Eye (tissue), 1 donor: ENCODE measurements at regions not wholly inside any gene's neighbourhood (a gene's known extent, or its start where the extent isn't known, plus 50 kb on each side); places are given as distances from the start of the nearest gene placed in this dataset.

Experiments
- DNase-seq: peaks from one replicate; pipeline ENCODE4 v3.0.0-alpha.2; 2015

- peak; percentile 67 for DNase-seq
Measured at GRCh38 chr5:124253203-124253810, 493.1 kb downstream of the ZNF608 start.

DNA sequence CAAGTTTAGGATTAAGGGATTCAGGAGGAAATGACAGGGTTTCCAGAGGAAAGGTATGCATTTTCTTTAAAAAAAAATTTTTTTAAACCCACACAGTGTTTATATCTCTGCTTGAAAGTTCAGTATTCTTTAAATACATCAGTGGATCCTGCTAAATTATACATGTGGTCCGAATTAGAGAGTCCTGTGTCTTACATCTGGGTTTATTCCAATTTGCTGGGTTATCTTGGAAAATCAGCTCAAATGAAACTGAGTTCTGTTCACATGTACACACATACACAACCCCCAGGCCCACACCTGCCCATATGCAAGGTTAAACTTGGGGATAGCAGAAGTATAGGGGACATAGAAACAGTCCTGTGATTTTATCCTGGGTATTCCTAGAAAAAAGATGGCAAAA lies 493.7 kb downstream of the ZNF608 start:
- peak; percentile 26 for DNase-seq

GRCh38 chr5:124252191-124252638 lies 494.2 kb downstream of the ZNF608 start:
- peak; percentile 76 for DNase-seq

DNA sequence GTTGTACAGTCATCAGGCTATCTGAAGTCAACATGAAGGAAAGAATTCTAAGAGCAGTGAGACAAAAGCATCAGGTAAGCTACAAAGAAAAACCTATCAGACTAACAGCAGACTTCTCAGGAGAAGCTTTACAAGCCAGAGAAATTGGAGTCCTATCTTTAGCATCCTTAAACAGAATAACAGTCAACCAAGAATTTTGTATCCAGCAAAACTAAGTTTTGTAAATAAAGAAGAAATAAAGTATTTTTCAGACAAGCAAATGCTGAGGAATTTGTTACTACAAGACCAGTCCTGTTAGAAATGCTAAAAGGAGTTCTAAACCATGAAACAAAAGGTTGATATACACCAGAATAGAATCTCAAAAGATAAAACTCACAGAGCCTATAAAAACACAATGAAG lies 501.2 kb downstream of the ZNF608 start:
- DNase-seq: no peak

DNA sequence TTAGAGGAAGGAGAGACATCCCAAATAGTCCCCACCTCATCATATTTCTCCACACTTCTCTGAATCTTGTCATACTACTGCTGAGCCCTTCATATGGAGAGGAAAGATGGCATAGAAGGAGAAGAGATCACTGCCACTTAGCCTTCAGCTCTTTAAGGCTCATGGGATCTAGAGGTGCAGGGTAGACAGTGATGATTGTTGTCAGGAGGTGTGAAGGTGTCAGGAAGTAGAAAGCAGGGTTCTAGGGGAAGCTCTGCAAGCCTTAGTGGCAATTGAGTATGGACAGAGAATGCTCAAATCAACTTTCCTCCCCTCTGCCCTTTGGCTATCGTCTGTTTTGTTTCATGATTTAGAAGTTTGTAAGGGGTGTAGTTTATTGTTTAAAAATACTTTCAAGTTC lies 505.7 kb downstream of the ZNF608 start:
- no peak for DNase-seq

DNA sequence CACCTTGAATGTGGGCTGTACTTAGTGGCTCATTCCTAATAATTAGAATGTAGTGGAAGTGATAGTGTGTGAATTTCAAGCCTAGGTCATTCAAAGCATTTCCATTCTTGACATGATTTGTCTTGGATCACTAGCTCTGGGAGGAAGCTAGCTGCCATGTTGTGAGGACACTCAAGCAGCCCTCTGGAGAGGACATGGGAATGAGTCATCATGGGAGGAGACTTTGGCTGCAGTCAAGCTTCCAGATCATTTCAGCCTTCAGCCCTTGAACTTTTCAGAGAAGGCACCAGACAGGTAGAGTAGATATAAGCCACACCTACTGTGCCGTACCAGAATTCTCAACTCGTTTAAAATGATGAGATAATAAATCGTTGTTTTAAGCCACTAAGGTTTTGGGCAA lies 506.9 kb downstream of the ZNF608 start:
- DNase-seq: no peak

- no peak for DNase-seq
Measured at GRCh38 chr5:124238350-124238749, 508.1 kb downstream of the ZNF608 start.

GRCh38 chr5:124237206-124237695 lies 509.2 kb downstream of the ZNF608 start:
- DNase-seq: no peak

GRCh38 chr5:124236361-124237205 lies 509.9 kb downstream of the ZNF608 start:
- DNase-seq: peak; percentile 53

DNA sequence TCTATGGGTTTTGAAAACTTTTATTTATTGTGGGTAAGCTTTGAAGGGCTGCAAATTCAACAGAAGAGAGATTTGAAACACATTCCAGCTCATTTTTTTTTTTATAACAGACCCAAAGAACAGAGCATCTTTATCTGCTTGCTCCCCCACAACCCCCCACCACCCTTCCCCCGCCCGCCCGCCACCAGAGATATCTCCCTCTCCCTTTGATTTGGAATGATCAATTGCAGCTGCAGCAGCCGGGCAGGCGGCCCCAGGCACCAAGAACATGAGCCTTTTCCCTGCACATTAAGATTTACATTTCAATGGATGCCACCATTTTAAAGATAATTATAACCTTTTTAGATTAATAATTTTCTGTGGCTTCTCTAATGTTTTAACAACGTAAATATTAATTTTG lies 510.9 kb downstream of the ZNF608 start:
- DNase-seq: no peak

GRCh38 chr5:124234770-124235562 lies 511.5 kb downstream of the ZNF608 start:
- DNase-seq: peak; percentile 26

- peak; percentile 69 for DNase-seq
Measured at GRCh38 chr5:124234022-124234769, 512.2 kb downstream of the ZNF608 start.

DNA sequence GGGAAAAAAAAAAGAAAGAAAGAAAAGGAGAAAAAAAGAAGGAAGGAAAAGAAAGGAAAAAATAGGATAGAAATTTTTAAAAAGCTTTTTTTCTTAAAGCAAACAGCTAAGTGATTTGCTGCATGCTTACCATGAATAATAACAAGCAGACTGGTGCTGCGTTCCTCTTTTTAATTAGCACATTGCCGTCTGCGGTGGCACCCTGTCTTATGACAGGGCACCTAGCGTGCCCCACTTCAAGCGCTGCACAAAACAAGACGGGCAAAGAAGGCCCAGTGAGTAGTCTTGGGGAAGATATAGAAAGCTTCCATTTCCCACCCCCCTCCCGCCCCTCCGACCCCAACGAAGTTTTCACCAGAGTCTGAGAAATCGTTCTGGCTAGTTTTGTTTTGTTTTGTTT lies 513.9 kb downstream of the ZNF608 start:
- no peak for DNase-seq

DNA sequence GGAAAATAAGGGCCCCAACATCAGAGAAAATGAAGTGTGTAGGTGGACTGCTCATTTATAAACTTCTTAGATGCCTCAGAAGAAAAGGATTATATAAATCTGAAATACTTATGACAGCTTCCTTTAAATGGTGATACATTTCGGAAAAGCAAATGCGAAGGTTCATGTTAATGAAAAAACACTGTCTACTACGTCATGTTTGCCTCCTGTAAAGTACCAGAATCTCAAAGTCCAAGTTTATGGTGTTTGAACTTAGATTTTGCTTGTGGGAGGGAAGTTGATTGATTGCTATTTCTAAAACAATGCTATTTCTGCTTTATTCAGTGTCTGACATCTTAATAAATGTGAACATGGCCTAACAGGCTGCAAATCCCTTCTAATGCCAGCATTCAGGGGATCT lies 514.6 kb downstream of the ZNF608 start:
- DNase-seq: no peak

- peak; percentile 51 for DNase-seq
Measured at GRCh38 chr5:124231230-124231629, 515.2 kb downstream of the ZNF608 start.

DNA sequence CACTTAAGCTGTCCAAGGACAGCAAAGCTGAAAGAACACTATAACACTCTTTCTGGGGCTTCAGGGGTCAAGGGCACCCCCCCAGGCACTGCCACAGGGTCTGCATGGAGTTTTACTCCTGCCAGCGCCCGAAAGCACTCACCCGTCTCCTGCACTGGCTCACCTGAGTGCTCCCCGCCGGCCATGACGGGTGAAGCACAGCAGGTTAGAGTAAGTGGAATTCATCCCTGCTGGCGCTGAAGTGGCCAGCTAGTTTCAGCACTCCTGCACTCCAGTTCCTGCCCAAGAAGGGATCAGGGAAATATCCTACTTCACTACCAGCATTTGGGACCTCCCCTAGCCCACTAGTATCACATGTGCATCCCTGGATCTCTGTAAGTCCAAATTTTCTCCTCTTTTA lies 516.0 kb downstream of the ZNF608 start:
- DNase-seq: no peak

GRCh38 chr5:124229352-124229751 lies 517.1 kb downstream of the ZNF608 start:
- no peak for DNase-seq

GRCh38 chr5:124227914-124228313 lies 518.5 kb downstream of the ZNF608 start:
- no peak for DNase-seq

DNA sequence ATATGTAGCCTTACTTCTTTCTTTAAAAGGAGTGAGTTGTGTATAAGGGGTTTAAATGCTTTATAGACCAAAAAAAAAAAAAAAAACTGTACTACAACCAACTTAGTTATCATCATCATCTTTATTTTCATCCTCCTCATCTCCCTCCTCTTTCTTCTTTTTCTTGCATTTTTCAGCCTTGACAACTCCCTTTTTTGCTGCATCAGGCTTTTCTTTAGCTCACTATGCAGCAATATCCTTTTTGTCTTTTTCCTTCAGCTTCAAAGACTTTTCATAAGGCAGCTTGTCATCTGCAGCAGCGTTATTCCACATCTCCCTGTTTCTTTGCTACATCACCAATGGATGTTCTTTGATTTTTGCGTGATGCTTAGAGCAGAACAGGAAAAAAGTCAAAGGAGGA lies 526.0 kb downstream of the ZNF608 start:
- DNase-seq: no peak

- DNase-seq: no peak
Measured at GRCh38 chr5:124212934-124213333, 533.5 kb downstream of the ZNF608 start.

DNA sequence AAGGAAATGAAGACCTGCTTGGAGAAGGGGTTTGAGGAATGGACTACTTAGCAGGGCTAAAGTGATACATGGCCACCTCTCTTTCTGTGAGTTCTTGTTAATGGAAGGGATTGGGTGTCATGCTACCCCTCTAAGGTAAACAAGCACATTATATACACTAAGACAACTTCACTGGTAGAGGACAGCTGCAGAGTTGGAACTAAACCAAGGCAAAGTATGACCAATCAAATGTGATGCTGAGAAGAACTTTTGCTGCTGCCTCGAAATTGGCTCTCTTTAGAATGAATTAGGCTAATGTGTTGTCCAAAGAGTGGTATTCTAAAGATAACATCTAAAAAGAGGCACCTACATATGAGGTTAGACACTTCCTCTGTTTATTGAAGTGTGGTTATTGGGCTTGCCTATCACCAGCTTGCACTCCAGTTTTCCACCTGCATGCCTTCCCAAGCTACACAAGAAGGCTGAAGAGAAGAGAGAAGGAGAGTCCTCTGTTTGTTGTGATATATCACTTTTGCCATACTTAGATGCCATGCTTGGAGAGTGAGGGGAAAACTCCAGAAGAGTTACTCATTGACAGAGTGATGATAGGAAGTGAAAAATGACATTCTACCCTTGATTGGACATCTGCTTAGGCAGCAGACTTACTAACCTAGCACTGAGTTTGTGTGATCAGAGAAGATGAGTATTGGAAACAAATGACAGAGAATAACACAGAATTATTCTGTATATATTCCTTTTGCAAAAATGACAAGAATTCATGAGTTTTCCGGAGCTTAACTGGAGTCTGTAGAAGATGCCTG lies 536.1 kb downstream of the ZNF608 start:
- DNase-seq: no peak

- DNase-seq: no peak
Measured at GRCh38 chr5:124207118-124207517, 539.3 kb downstream of the ZNF608 start.
